SK-N-SH (cell line): ENCODE measurements at regions not wholly inside any gene's neighbourhood (a gene's known extent, or its start where the extent isn't known, plus 50 kb on each side); places are given as distances from the start of the nearest gene placed in this dataset.

Experiments
- CTCF ChIA-PET: fragments of 300-600, 350-600 bp; formaldehyde crosslinking; extraction: SDS; loops from one replicate; lab custom pipeline; 2021; lab: Yijun Ruan, JAX
- POLR2A ChIA-PET: fragments of 350-600 bp; sonication (Branson Sonifier 250); formaldehyde crosslinking; extraction: SDS; loops from one replicate; lab custom pipeline; 2020; ENCODE audit warnings: antibody characterized with exemption, inconsistent platforms; lab: Yijun Ruan, JAX
- DNase-seq: peaks from one replicate; pipeline ENCODE4 v3.0.0; 2012
- H2AFZ ChIP-seq: fragments of 200-600 bp; sonication (generic); 2 replicates; pipeline ENCODE4 v1.8.1; 2016; ENCODE audit warnings: antibody characterized with exemption, mild to moderate bottlenecking, low read depth
- H3F3A ChIP-seq: fragments of 200-600 bp; sonication (generic); replicated peaks from 2 replicates; pipeline ENCODE3; 2016; ENCODE audit warnings: antibody characterized with exemption, mild to moderate bottlenecking; ENCODE audit not compliant: insufficient read depth
- H3K27ac ChIP-seq, 2 experiments: fragments of 200-500 bp in 1 of 2; fragments of 200-600 bp in 1 of 2; sonication (Bioruptor generic) in 1 of 2; sonication (generic), shearing (Covaris generic) in 1 of 2; 2 replicates each; pipeline versions ENCODE4 v1.5.1 to v1.6.1; 2014 to 2016; ENCODE audit warnings: low read depth in 2 of 2, inconsistent platforms in 1 of 2, low read length in 1 of 2, mild to moderate bottlenecking in 1 of 2, mixed read lengths in 1 of 2
- H3K27me3 ChIP-seq: fragments of 200-600 bp; sonication (generic), shearing (Covaris generic); 2 replicates; pipeline ENCODE4 v1.6.1; 2016; ENCODE audit warnings: mixed run types; ENCODE audit not compliant: insufficient read depth
- H3K36me3 ChIP-seq, 2 experiments: fragments of 200-500 bp in 1 of 2; fragments of 200-600 bp in 1 of 2; sonication (Bioruptor generic) in 1 of 2; sonication (generic) in 1 of 2; replicated peaks in 1 of 2; 2 replicates each; pipeline versions ENCODE3 to v1.5.1; 2014 to 2016; ENCODE audit warnings: low read length in 1 of 2, mild to moderate bottlenecking in 1 of 2; ENCODE audit not compliant: insufficient read depth in 2 of 2, control insufficient read depth in 1 of 2
- H3K4me1 ChIP-seq, 2 experiments: fragments of 200-500 bp in 1 of 2; fragments of 200-600 bp in 1 of 2; sonication (Bioruptor generic) in 1 of 2; sonication (generic), shearing (Covaris generic) in 1 of 2; 2 replicates each; pipeline versions ENCODE4 v1.5.1 to v1.6.1; 2014 to 2016; ENCODE audit warnings: low read depth in 1 of 2, low read length in 1 of 2, mixed run types in 1 of 2; ENCODE audit not compliant: insufficient read depth in 2 of 2, control insufficient read depth in 1 of 2
- H3K4me2 ChIP-seq: fragments of 200-600 bp; sonication (generic), shearing (Covaris generic); 2 replicates; pipeline ENCODE4 v1.6.1; 2017; ENCODE audit warnings: mixed run types
- H3K4me3 ChIP-seq, 2 experiments: fragments of 200-500 bp in 1 of 2; fragments of 200-600 bp in 1 of 2; sonication (Bioruptor generic) in 1 of 2; sonication (generic), shearing (Covaris generic) in 1 of 2; 2 replicates each; pipeline versions ENCODE4 v1.5.1 to v1.8.1; 2014 to 2016; ENCODE audit warnings: low read depth in 2 of 2, inconsistent platforms in 1 of 2, low read length in 1 of 2, mild to moderate bottlenecking in 1 of 2, mixed read lengths in 1 of 2, moderate library complexity in 1 of 2
- H3K79me2 ChIP-seq: fragments of 200-600 bp; sonication (generic); 2 replicates; pipeline ENCODE4 v1.8.1; 2017; ENCODE audit warnings: mild to moderate bottlenecking; ENCODE audit not compliant: insufficient read depth
- H3K9ac ChIP-seq: fragments of 200-600 bp; sonication (generic); 2 replicates; pipeline ENCODE4 v1.6.1; 2017; ENCODE audit warnings: mixed run types
- H3K9me2 ChIP-seq: fragments of 200-600 bp; sonication (generic); 2 replicates; pipeline ENCODE4 v1.6.1; 2017; ENCODE audit warnings: mixed run types
- H3K9me3 ChIP-seq: fragments of 200-600 bp; sonication (generic); 2 replicates; pipeline ENCODE4 v1.6.1; 2017; ENCODE audit warnings: mixed run types, mild to moderate bottlenecking, moderate library complexity
- H4K20me1 ChIP-seq: fragments of 200-600 bp; sonication (generic); 2 replicates; pipeline ENCODE4 v1.6.1; 2017; ENCODE audit warnings: mild to moderate bottlenecking, mixed run types; ENCODE audit not compliant: insufficient read depth
- ELF1 ChIP-seq: IDR thresholded peaks from 2 replicates; pipeline ENCODE4 v1.4.0; 2012
- FOXM1 ChIP-seq: IDR thresholded peaks from 2 replicates; pipeline ENCODE4 v1.4.0; 2012; ENCODE audit warnings: low read depth, mild to moderate bottlenecking
- MEF2A ChIP-seq: IDR thresholded peaks from 2 replicates; pipeline ENCODE4 v1.4.0; 2012; ENCODE audit warnings: low read depth, borderline replicate concordance
- MXI1 ChIP-seq: IDR thresholded peaks from 2 replicates; pipeline ENCODE4 v1.6.1; 2012; ENCODE audit warnings: mild to moderate bottlenecking, low read depth, low read length, improper control_type of control experiment
- NRF1 ChIP-seq: IDR thresholded peaks from 2 replicates; pipeline ENCODE4 v1.6.1; 2012; ENCODE audit warnings: low read depth, mild to moderate bottlenecking, low read length
- RAD21 ChIP-seq: IDR thresholded peaks from 2 replicates; pipeline ENCODE4 v1.6.1; 2012; ENCODE audit warnings: mild to moderate bottlenecking, low read length
- RFX5 ChIP-seq: IDR thresholded peaks from 2 replicates; pipeline ENCODE4 v1.6.1; 2012; ENCODE audit warnings: mild to moderate bottlenecking, improper control_type of control experiment, low read length
- RXRA ChIP-seq: IDR thresholded peaks from 2 replicates; pipeline ENCODE4 v1.4.0; 2012; ENCODE audit warnings: low read depth, mild to moderate bottlenecking, borderline replicate concordance
- SIN3A ChIP-seq: IDR thresholded peaks from 2 replicates; pipeline ENCODE4 v1.6.1; 2012; ENCODE audit warnings: low read depth, mild to moderate bottlenecking, low read length, moderate library complexity, borderline replicate concordance
- SMC3 ChIP-seq: IDR thresholded peaks from 2 replicates; pipeline ENCODE4 v1.6.1; 2012; ENCODE audit warnings: low read depth, low read length, improper control_type of control experiment
- TAF1 ChIP-seq: IDR thresholded peaks from 2 replicates; pipeline ENCODE4 v1.6.1; 2012; ENCODE audit warnings: low read depth, mild to moderate bottlenecking, low read length, moderate library complexity, borderline replicate concordance
- WGBS: methylation state at CpG from one replicate; pipeline ENCODE4 v1.1.6; 2017; ENCODE audit warnings: low lambda C conversion rate; 5-methylcytosine and 5-hydroxymethylcytosine counted together
- TF ChIP-seq, protein P1 (sequence below): fragments of 150-350 bp; IDR thresholded peaks from 2 replicates; pipeline ENCODE4 v1.6.1; 2016; ENCODE audit warnings: mild to moderate bottlenecking, low read depth, low read length
- TF ChIP-seq, protein P2 (sequence below): fragments of 150-350 bp; IDR thresholded peaks from 2 replicates; pipeline ENCODE4 v1.6.1; 2017; ENCODE audit warnings: antibody characterized with exemption, low read length, low read depth, borderline replicate concordance
- TF ChIP-seq, protein P3 (sequence below): IDR thresholded peaks from 2 replicates; pipeline ENCODE4; 2012
- TF ChIP-seq, protein P4 (sequence below): IDR thresholded peaks from 2 replicates; pipeline ENCODE4 v1.4.0; 2012; ENCODE audit warnings: low read depth, borderline replicate concordance

DNA sequence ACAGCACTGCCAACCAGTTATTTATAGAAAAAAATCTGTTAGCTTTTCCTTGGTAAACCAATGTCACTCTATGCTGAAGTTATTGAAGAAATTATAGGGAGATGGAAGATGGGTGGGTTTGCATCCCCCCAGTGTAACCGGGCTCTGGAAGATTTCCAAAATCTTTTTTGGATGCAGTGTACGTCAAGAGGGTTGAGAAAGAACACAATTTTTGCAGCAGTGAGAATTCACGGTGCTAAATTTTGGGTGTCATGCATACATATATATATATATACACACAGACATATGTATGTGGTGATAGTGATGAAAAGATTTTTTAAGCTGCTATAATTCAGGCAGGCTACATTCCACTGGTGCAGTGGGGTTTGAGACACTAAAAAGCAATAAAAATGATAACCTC is 91.4 kb upstream of the MAGI3 start:
- Histone ChIP-seq H3F3A (no peaks in the 10 kb centered on the region), H3K27me3 (no peaks in the 10 kb centered on the region), H3K79me2 (no peaks in the 10 kb centered on the region), H3K27ac (no peak overlapping the region), H3K9me2 (no peaks in the 10 kb centered on the region), H3K9me3 (no peaks in the 10 kb centered on the region), H2AFZ (no peak overlapping the region), H3K4me3 (no peak overlapping the region), H3K4me2 (no peak overlapping the region), H3K36me3 (no peaks in the 10 kb centered on the region), H3K9ac (no peak overlapping the region), H4K20me1 (no peaks in the 10 kb centered on the region), H3K4me1 (peaks cover 0 to 4% of the 10 kb centered on the region in 2 experiments; a peak in 1 of 4 replicates)
- no peak for DNase-seq
- TF ChIP-seq, protein P1, sequence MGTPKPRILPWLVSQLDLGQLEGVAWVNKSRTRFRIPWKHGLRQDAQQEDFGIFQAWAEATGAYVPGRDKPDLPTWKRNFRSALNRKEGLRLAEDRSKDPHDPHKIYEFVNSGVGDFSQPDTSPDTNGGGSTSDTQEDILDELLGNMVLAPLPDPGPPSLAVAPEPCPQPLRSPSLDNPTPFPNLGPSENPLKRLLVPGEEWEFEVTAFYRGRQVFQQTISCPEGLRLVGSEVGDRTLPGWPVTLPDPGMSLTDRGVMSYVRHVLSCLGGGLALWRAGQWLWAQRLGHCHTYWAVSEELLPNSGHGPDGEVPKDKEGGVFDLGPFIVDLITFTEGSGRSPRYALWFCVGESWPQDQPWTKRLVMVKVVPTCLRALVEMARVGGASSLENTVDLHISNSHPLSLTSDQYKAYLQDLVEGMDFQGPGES: no peak
- TF ChIP-seq, protein P2, sequence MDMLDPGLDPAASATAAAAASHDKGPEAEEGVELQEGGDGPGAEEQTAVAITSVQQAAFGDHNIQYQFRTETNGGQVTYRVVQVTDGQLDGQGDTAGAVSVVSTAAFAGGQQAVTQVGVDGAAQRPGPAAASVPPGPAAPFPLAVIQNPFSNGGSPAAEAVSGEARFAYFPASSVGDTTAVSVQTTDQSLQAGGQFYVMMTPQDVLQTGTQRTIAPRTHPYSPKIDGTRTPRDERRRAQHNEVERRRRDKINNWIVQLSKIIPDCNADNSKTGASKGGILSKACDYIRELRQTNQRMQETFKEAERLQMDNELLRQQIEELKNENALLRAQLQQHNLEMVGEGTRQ: no peak
- TF ChIP-seq MXI1 (no peak), TAF1 (no peak), FOXM1 (no peak), SIN3A (no peak), MEF2A (no peak), ELF1 (no peak), RXRA (no peak), NRF1 (no peak)
- TF ChIP-seq, protein P3, sequence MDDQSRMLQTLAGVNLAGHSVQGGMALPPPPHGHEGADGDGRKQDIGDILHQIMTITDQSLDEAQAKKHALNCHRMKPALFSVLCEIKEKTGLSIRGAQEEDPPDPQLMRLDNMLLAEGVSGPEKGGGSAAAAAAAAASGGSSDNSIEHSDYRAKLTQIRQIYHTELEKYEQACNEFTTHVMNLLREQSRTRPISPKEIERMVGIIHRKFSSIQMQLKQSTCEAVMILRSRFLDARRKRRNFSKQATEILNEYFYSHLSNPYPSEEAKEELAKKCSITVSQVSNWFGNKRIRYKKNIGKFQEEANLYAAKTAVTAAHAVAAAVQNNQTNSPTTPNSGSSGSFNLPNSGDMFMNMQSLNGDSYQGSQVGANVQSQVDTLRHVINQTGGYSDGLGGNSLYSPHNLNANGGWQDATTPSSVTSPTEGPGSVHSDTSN: no peak
- POLR2A ChIA-PET: no interaction called here
- 68% methylated on average over 3 of the region's 3 CpGs for WGBS
- CTCF ChIA-PET: interaction anchor here (1.1 kb wide), 1 partner anchor 9 kb away, joined by 4 read pairs; no protein-coding TSS in a partner anchor

DNA sequence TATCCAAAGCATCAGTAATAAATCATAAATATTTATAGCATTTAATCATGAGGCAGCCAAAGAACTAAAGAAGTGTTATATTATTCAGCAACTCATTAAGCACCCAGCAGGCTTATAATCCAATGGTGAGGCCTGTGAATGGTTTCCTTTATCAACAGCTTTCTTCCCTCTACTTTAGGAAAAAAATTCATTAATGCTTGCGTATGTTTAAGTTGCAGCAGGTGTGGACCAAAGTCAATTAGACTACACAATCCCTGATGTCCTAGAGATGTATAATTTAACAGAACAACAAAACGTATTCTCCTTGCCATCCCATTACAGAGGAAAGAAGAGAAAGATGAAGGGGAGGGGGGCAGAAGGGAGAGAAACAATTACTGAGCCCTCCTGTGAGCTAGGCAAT is 87.7 kb upstream of the MAGI3 start:
- POLR2A ChIA-PET: no interaction called here
- no peak overlapping the region for H3K4me3 ChIP-seq
- H4K20me1 ChIP-seq: no peaks in the 10 kb centered on the region
- 40% methylated on average over 2 of the region's 2 CpGs for WGBS
- H3K4me1 ChIP-seq: peaks cover 0 to 4% of the 10 kb centered on the region in 2 experiments; a peak in 1 of 4 replicates
- no peak overlapping the region; a peak in 1 of 4 replicates for H3K27ac ChIP-seq
- H3K9me2 ChIP-seq: no peaks in the 10 kb centered on the region
- DNase-seq: no peak
- CTCF ChIA-PET: interaction anchor here (1.2 kb wide), 1 partner anchor 89 kb away, joined by 3 read pairs; no protein-coding TSS in a partner anchor
- no peak overlapping the region for H3K4me2 ChIP-seq
- no peaks in the 10 kb centered on the region for H3K36me3 ChIP-seq
- H3F3A ChIP-seq: no peaks in the 10 kb centered on the region
- no peaks in the 10 kb centered on the region for H3K27me3 ChIP-seq
- no peaks in the 10 kb centered on the region for H3K79me2 ChIP-seq
- no peaks in the 10 kb centered on the region for H3K9me3 ChIP-seq
- TF ChIP-seq SMC3 (no peak), ELF1 (no peak), RAD21 (no peak), RFX5 (no peak)
- TF ChIP-seq, protein P4, sequence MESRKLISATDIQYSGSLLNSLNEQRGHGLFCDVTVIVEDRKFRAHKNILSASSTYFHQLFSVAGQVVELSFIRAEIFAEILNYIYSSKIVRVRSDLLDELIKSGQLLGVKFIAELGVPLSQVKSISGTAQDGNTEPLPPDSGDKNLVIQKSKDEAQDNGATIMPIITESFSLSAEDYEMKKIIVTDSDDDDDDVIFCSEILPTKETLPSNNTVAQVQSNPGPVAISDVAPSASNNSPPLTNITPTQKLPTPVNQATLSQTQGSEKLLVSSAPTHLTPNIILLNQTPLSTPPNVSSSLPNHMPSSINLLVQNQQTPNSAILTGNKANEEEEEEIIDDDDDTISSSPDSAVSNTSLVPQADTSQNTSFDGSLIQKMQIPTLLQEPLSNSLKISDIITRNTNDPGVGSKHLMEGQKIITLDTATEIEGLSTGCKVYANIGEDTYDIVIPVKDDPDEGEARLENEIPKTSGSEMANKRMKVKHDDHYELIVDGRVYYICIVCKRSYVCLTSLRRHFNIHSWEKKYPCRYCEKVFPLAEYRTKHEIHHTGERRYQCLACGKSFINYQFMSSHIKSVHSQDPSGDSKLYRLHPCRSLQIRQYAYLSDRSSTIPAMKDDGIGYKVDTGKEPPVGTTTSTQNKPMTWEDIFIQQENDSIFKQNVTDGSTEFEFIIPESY: no peak
- TF ChIP-seq, protein P2: no peak
- no peak overlapping the region for H3K9ac ChIP-seq
- H2AFZ ChIP-seq: no peak overlapping the region
